ENCODE measurements at regions not wholly inside any gene's neighbourhood (a gene's known extent, or its start where the extent isn't known, plus 50 kb on each side); places are given as distances from the start of the nearest gene placed in this dataset.

DNA sequence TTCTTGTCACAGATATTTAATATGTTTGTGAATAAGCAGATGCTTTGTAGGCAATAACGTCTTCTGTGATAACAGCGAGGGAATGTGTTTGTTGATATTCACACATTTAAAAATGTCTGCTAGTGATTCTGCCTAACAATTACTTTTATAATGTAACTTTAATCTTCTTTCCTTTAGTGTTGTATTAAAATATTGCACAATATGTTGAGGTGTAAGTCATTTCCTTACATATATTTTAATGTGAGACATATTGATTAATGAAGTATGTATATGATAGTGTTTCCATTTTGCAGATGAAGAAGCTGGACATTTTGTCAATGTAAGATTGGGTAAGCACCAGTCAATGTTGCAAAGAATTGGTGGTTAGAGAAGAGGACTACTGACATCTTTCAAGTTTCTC, 324.4 kb downstream of the SLITRK1 start:
- H3K9me3 ChIP-seq (ENCODE audit: control insufficient read depth, insufficient read depth, low read depth, low read length) = no peaks in the 10 kb centered on the region
- no peaks in the 10 kb centered on the region for H3K36me3 ChIP-seq (ENCODE audit: control insufficient read depth in 2 of 2, insufficient read depth in 1 of 2, low read length in 2 of 2)
- H3K27ac ChIP-seq (ENCODE audit: extremely low read depth, low read depth, low read length) = no peak overlapping the region
- no peak overlapping the region for H3K4me3 ChIP-seq (ENCODE audit: low read depth, low read length)
- TF ChIP-seq ZNF558 (tag by site-specific recombination; IDR thresholded peaks at IDR 0.05) = no peak
- TF ChIP-seq ZNF18 (tag by site-specific recombination; IDR thresholded peaks at IDR 0.05) = no peak
- no peak for TF ChIP-seq YY1 (tag by site-specific recombination; IDR thresholded peaks at IDR 0.05)
- TF ChIP-seq, protein P1, sequence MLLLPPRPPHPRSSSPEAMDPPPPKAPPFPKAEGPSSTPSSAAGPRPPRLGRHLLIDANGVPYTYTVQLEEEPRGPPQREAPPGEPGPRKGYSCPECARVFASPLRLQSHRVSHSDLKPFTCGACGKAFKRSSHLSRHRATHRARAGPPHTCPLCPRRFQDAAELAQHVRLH (tag by site-specific recombination; IDR thresholded peaks at IDR 0.05) = no peak
- TF ChIP-seq ZNF510 (tag by site-specific recombination; IDR thresholded peaks at IDR 0.05; ENCODE audit: insufficient replicate concordance) = no peak
- TF ChIP-seq ZFHX2 (tag by site-specific recombination; conservative IDR thresholded peaks at IDR 0.05) = no peak
- TF ChIP-seq OVOL3 (tag by site-specific recombination; IDR thresholded peaks at IDR 0.05) = no peak
- no peak for TF ChIP-seq ZNF747 (tag by site-specific recombination; IDR thresholded peaks at IDR 0.05)
- TF ChIP-seq ZBTB6 (tag by site-specific recombination; IDR thresholded peaks at IDR 0.05) = no peak
- TF ChIP-seq, protein P2, sequence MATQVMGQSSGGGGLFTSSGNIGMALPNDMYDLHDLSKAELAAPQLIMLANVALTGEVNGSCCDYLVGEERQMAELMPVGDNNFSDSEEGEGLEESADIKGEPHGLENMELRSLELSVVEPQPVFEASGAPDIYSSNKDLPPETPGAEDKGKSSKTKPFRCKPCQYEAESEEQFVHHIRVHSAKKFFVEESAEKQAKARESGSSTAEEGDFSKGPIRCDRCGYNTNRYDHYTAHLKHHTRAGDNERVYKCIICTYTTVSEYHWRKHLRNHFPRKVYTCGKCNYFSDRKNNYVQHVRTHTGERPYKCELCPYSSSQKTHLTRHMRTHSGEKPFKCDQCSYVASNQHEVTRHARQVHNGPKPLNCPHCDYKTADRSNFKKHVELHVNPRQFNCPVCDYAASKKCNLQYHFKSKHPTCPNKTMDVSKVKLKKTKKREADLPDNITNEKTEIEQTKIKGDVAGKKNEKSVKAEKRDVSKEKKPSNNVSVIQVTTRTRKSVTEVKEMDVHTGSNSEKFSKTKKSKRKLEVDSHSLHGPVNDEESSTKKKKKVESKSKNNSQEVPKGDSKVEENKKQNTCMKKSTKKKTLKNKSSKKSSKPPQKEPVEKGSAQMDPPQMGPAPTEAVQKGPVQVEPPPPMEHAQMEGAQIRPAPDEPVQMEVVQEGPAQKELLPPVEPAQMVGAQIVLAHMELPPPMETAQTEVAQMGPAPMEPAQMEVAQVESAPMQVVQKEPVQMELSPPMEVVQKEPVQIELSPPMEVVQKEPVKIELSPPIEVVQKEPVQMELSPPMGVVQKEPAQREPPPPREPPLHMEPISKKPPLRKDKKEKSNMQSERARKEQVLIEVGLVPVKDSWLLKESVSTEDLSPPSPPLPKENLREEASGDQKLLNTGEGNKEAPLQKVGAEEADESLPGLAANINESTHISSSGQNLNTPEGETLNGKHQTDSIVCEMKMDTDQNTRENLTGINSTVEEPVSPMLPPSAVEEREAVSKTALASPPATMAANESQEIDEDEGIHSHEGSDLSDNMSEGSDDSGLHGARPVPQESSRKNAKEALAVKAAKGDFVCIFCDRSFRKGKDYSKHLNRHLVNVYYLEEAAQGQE (tag by site-specific recombination; IDR thresholded peaks at IDR 0.05) = no peak
- TF ChIP-seq TRIM28 (IDR thresholded peaks at IDR 0.05; ENCODE audit: borderline replicate concordance, low read length) = no peak
- no peak for TF ChIP-seq KLF17 (tag by site-specific recombination; IDR thresholded peaks at IDR 0.05)
- no peak for TF ChIP-seq ZNF10 (tag by site-specific recombination; IDR thresholded peaks at IDR 0.05)
- TF ChIP-seq ZNF664 (tag by site-specific recombination; IDR thresholded peaks at IDR 0.05) = no peak
- TF ChIP-seq ZNF501 (tag by site-specific recombination; IDR thresholded peaks at IDR 0.05) = no peak
- POLR2A ChIA-PET = no interaction called here
- H3K4me1 ChIP-seq (ENCODE audit: control insufficient read depth, insufficient read depth, low read length) = no peaks in the 10 kb centered on the region
- CTCF ChIA-PET = no interaction called here

GRCh38 chr13:83549671-83550070, 332.6 kb downstream of the SLITRK1 start:
- no peak overlapping the region for H3K27ac ChIP-seq (ENCODE audit: extremely low read depth, low read depth, low read length)
- POLR2A ChIA-PET = no interaction called here
- H3K4me3 ChIP-seq (ENCODE audit: low read depth, low read length) = no peak overlapping the region
- H3K4me1 ChIP-seq (ENCODE audit: control insufficient read depth, insufficient read depth, low read length) = no peaks in the 10 kb centered on the region
- no peaks in the 10 kb centered on the region for H3K9me3 ChIP-seq (ENCODE audit: control insufficient read depth, insufficient read depth, low read depth, low read length)
- CTCF ChIA-PET = no interaction called here
- H3K36me3 ChIP-seq (ENCODE audit: control insufficient read depth in 2 of 2, insufficient read depth in 1 of 2, low read length in 2 of 2) = no peaks in the 10 kb centered on the region
- no peak for TF ChIP-seq ZSCAN16 (tag by site-specific recombination; IDR thresholded peaks at IDR 0.05)
- no peak for TF ChIP-seq SCRT2 (tag by site-specific recombination; IDR thresholded peaks at IDR 0.05)
- no peak for TF ChIP-seq ZNF354C (tag by site-specific recombination; IDR thresholded peaks at IDR 0.05; ENCODE audit: borderline replicate concordance, low read depth)
- no peak for TF ChIP-seq MYNN (tag by site-specific recombination; IDR thresholded peaks at IDR 0.05; ENCODE audit: borderline replicate concordance)
- TF ChIP-seq REPIN1 (tag by site-specific recombination; IDR thresholded peaks at IDR 0.05; ENCODE audit: low read depth) = no peak
- no peak for TF ChIP-seq IKZF3 (tag by site-specific recombination; IDR thresholded peaks at IDR 0.05)
- TF ChIP-seq ZNF223 (tag by site-specific recombination; IDR thresholded peaks at IDR 0.05) = no peak
- no peak for TF ChIP-seq ZNF398 (tag by site-specific recombination; IDR thresholded peaks at IDR 0.05)
- TF ChIP-seq ZNF473 (tag by site-specific recombination; IDR thresholded peaks at IDR 0.05) = no peak
- TF ChIP-seq ZNF791 (tag by site-specific recombination; IDR thresholded peaks at IDR 0.05) = no peak
- no peak for TF ChIP-seq GFI1B (tag by site-specific recombination; IDR thresholded peaks at IDR 0.05)
- no peak for TF ChIP-seq SP2 (tag by site-specific recombination; IDR thresholded peaks at IDR 0.05)
- TF ChIP-seq ZNF768 (tag by site-specific recombination; IDR thresholded peaks at IDR 0.05) = no peak
